Suprapubic skin (tissue), 3 donors: ENCODE measurements at regions not wholly inside any gene's neighbourhood (a gene's known extent, or its start where the extent isn't known, plus 50 kb on each side); places are given as distances from the start of the nearest gene placed in this dataset.

ENCODE experiments used
- CTCF ChIP-seq, 2 donors: fragments of 200-600 bp in 1 of 2; fragments of 450-650 bp in 1 of 2; sonication (generic) in 1 of 2; IDR thresholded peaks; one replicate each; pipeline ENCODE4 v1.5.1; 2016 to 2019; ENCODE audit warnings: antibody characterized with exemption in 2 of 2, mild to moderate bottlenecking in 1 of 2, moderate library complexity in 1 of 2
- EP300 ChIP-seq: sonication (generic); formaldehyde crosslinking; IDR thresholded peaks from one replicate; pipeline ENCODE4 v1.6.1; 2017; ENCODE audit warnings: antibody characterized with exemption
- POLR2A ChIP-seq, 2 donors: fragments of 450-650 bp; IDR thresholded peaks; one replicate each; pipeline ENCODE4 v1.6.1; 2017; ENCODE audit warnings: antibody characterized with exemption in 2 of 2, mild to moderate bottlenecking in 2 of 2, moderate library complexity in 2 of 2

GRCh38 chr14:65819569-65819968, 407.0 kb downstream of the FUT8 start:
- TF ChIP-seq POLR2A (IDR thresholded peaks at IDR 0.05) (no peak), CTCF (IDR thresholded peaks at IDR 0.05) (no peak), EP300 (no peak)
